Testis (tissue), 2 donors: ENCODE measurements at regions not wholly inside any gene's neighbourhood (a gene's known extent, or its start where the extent isn't known, plus 50 kb on each side); places are given as distances from the start of the nearest gene placed in this dataset.

Experiments used
- CTCF ChIP-seq, 3 experiments: fragments of 450-650 bp in 2 of 3; fragments of 200-600 bp in 1 of 3; sonication (generic) in 1 of 3; IDR thresholded peaks; one replicate each; pipeline ENCODE4 v1.5.1; 2016 to 2019; ENCODE audit warnings: antibody characterized with exemption in 3 of 3, mild to moderate bottlenecking in 2 of 3, moderate library complexity in 1 of 3
- POLR2A ChIP-seq: fragments of 450-650 bp; IDR thresholded peaks from one replicate; pipeline ENCODE4 v1.6.1; 2017; ENCODE audit warnings: antibody characterized with exemption, mild to moderate bottlenecking, moderate library complexity

GRCh38 chr5:63101870-63102269 is 523.3 kb downstream of the LRRC70 start:
- no peak for TF ChIP-seq POLR2A
- TF ChIP-seq CTCF (IDR thresholded peaks at IDR 0.05): no peak
